ENCODE measurements at regions not wholly inside any gene's neighbourhood (a gene's known extent, or its start where the extent isn't known, plus 50 kb on each side); places are given as distances from the start of the nearest gene placed in this dataset.
A peak's percentile ranks its signal among the peaks of the same experiment; 100 is the strongest.
"Not testable (repeated sequence)": the region's sequence is repeated elsewhere in the genome, so short reads cannot be mapped to it uniquely, and the experiment has no call there.

DNA sequence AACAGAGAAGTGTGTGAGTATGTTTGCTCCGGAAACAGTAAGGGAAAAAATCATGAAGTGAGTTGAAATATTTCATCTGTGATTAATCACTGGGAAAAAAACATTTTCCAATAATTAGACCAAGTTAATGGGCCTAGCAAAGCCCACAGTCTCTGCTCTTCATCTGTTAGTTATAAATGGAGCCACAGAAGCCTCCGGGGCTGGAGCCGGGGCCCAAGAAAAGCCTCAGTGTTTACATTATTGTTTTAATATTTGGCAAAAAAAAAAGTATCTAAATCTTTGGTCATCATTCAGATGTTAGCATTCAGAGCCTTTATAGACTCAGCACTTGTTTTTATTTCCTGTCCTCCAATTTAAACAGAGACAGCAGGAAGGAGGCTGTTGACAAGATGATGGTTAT is 115.0 kb downstream of the UBE2U start:
- DNase-seq, result no peak

DNA sequence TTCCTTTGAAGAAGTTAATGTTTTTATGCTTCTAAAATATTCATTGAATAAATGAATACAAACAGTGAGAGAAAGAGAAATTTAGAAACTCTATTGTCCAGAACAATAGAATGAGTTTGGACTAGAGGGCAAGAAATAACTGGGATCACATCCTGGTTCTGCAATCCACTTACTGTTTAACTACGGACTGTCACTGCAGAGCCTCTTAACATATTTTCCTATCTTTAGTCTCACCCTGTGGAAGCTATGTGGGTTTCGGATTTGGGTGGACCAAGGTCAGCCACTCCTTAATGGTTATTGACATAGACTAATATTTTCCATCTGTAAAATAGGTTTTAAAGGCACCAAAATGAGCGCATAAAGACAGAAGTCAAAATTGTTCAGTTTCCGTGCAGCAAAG is 116.6 kb downstream of the UBE2U start:
- no peak for DNase-seq

DNA sequence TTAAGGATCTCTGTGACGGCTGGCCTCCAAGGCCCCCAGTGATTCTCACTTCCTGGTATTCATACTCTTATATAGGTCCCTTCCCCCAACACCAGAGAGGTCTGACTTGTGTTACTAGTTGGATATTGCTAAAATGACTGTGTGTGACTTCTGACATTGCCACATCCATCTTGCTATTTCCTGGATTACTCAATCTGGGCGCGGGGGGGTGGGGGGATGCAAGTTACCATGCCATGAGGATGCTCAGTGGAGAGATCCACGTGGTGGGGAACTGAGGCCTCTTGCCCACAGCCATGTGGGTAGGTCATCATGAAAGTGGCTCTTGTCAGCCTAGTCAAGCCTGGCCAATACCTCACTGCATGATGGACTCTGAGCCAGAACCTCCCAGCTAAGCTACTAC is 117.0 kb downstream of the UBE2U start:
- DNase-seq, result peak in 1 of 5 donors; percentile 26

DNA sequence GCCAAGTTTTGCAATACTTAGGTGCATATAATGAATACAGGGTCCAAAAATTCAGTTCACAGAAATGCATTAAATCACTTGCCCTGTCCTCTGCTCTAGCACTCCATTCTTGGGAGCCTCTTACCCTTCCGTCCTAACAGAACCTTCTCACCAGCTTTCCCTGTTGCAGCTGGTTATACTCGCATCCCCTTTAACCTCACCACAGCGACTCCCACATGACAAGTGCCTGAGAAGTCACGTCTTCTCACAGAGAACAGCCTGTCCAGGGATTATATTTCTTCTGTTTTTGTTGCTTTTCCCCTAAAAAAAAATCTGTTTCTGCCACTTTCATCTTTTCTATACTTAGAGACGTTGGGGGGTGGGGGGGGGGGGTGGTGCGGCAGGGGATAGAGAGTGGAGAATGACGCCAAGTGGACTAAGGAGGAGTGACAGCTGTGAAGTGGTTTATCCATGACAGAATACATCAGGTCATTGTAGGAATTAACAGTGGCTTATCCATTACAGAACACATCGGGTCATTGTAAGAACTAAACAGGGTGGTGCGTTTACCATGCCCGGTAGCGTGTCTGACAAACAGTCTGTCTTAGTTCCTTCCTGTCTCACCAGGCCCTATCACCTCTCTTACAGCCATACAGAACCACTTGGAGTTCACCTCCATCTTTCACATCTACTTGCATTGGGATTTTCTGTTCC is 117.6 kb downstream of the UBE2U start:
- DNase-seq, result no peak

DNA sequence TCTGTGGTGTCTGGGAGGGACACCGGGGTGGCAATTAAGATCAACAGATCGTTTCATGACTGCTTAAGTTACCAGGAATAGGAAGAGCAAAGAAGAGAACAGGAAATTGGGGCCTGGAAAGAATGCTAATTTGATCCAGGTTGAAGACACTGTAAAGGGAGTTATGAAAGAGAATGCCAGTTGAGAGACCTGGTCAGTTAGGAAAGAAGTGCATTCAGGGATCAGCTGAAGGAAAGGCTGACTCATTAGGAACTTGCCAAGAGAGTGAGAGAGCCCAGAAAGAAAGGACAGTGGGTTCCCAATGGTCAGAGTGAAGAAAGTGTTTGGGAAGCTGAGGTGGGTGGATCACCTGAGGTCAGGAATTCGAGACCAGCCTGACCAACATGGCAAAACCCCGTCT is 119.6 kb downstream of the UBE2U start:
- no peak for DNase-seq

DNA sequence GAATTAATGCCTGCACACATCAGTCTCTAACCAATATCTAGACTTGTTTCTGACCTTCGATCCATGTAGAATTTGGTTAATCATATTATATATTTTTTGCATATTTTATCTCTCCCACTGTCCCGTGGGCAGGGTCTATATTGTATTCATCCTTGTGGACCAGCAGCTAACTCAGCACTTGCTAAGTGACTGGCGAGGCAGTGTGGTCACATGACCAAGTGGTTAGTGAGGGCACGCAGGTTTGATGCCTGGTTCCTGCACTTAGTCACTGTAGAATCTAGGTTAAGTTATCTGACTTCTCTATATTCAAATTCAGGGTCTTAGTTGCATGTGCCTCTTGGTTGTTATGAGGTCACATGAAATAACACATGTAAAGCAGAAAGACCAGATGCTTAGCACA is 120.5 kb downstream of the UBE2U start:
- no peak for DNase-seq

DNA sequence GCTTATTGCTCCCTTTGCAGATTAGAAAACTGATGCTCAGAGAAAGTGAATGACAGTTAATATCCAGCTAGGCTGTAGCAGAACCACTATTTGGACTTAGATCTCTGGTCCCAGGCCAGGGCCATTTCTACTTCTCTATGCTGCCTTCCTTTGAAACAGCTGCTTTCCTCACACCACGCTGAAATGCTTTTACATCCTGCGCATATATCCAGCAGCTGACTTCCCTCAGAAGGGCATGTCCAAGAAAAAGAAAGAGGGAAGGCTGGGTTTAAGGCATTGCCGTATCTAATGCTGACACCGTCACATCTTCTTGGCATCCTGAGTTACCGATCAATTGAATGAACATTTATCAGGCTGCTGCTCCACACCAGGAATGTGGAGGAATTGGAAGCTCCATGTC is 122.4 kb downstream of the UBE2U start:
- no peak for DNase-seq

DNA sequence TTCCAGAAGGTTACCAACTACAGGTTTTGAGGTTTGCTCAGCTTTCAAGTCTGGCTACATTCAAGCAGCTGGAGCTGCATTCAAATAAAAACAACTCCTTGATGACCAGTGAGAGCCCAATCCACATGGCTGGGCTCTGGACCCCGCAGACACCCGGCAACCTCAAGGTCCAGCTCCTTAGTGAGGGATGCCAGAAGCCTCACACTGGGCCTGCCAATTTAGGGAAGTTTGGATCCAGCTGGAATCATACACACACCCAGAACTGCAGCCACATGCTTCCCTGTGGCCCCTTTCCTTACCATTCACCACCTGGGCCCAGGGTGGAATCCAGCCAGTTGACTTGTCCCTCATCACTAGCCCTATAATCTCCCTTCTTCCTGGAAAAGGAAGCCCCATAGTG is 123.7 kb downstream of the UBE2U start:
- DNase-seq, result no peak

DNA sequence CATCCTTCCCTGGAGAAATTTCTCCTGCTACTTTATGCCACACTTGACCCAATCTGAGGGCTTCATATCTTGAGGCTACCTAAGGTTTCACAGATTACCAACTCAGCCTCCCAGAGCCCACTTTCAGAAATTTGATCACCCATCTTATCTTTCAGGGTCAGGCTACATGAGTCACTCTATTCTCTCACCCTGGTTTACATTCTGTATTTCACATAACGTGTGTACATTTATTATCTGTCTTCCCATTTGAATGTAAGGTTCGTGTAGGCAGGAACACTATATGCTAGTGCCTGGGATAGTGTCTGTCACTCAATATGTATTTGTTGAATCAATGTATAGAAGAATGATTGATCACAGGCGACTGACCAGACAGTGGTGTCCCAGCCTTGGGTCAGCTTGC is 124.8 kb downstream of the UBE2U start:
- no peak for DNase-seq

DNA sequence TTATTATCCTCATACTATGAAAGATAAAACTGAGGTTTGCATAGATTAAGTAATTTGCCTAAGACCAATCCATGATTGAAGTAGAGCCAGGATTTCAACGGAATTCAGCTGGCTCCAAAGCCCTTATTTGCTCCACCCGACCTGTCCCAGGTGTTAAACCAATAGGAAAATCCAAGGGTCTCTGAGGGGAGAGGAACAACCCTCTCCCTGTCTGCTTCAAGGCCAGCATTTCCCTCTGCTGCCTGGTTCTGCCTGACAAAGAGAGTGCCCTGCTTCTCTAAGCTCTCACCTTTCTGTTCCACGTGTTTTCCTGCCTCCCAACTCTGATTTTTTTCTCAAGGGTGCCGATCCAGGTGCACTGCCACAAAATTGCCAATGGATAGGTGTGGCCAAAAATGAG is 127.4 kb downstream of the UBE2U start:
- no peak for DNase-seq

DNA sequence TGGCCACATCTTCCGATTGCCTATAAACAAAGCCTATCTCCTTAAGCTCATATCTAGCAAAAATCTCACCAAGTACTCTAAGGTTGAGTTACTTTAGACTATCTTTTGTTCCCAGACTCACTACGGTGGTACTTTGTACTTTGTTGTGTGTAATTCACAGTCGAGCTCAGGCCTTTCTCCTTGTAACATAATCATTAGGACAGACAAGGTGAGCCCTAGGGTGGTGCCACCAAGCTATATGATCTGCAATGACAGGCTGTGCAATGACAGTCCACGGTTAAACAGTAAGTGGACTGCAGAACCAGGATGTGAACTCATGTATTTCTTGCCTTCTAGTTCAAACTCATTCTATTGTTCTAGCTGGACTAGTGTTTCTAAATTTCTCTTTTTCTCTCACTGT is 132.2 kb downstream of the UBE2U start:
- no peak for DNase-seq

DNA sequence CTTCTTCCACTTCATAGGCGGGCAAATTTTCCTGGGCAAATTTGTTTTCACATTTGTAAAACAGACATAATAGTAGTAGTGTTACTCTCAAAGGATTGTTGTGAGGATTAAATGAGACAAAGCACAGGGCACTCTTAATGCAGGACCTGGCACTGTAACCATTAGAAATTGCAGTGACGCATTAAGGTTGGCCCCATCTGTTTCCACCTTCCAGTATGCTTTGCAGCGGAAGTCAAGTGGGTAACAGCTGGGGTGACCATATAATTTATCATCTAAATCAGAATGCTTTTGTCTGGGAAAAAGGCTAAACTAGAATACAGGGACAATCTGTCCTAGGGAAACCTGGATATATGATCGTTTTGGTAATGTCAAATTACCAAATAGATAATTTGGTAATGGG is 132.5 kb upstream of the CACHD1 start:
- DNase-seq, result no peak

DNA sequence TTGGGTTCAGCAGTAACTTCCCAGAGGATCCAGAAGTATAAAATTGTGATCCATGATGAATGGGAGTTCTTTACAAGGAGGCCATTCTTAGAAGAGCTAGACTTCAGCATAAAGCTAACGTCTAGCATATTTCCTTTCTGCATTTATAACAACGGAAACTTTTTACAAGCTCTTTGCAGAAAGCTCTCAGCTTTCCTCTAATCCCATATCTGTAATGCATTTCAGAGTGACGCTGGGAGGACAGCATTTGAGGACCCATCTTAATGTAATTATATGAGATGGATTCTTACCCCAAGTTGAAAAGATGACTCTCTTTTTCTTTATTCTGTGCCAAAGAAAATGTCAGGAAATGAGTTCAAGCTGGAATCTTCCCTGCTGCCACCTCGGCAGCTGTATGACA is 132.0 kb upstream of the CACHD1 start:
- no peak for DNase-seq

DNA sequence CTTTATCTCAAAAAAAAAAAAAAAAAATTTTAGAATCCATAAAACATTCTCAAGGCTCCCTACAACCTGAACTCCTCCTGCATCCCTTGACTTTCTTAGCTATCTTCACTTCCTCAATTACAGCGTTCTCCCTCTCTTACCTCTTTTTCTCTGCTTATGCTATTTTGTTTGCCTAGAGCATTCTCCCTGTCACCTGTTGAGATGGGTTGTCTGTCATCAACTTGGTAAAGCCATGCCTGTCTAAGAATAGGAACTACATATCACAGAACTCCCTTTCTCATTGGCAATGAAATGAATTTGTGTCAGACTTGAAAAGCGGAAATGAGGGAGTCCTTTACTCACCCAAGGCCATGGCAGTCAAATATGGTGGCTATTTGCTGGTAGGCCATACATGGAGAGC is 129.6 kb upstream of the CACHD1 start:
- DNase-seq, result no peak

DNA sequence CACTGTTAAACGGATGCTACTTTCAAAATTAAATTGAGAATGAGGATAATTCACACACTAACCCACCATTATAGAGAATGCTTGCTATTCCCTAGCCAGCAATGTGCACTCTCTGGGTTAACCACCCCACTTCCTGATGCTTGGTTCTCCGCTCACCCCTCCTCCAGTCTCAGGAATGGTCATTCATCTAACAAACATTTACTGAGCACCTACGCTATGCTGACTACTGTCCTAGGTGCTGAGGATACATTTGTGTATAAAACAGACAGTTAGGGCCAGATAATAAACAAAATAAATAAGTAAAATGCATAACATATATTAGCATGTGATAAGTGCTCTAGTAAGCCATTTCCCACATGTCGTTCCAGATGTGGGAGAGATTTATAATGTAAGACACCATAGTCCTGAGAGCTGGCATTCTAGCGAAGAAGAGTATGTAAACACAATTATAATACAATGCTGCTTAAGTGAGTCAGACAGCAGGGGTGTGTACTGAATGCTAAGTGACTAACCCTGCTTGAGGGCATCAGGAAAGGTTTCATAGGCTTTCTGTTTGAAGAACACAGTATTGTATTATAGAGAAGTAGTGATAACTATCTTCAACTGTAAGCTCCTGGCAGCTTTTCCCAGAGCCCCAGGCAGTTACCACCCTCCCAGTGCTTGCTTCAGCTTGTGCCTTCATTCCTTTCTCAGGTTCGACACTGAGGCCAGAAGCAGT is 126.7 kb upstream of the CACHD1 start:
- DNase-seq, result no peak

DNA sequence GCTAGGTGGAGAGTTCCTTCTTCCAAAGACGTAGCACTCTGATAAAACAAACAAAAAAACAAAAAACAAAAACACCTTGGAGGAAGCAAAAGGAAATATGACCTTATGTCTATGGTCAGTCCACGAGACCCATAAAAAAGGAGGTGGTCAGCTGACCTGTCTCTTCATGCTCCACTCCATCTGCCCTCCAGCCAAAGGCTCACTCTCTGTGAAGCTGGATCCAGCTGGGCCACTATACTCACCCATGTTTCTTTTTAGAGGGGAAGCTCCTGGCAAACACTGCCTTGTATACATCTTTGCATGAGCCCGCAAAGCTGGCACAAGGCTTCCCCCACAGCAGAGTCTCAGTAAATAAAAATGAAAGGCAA is 126.1 kb upstream of the CACHD1 start:
- DNase-seq, result no peak

DNA sequence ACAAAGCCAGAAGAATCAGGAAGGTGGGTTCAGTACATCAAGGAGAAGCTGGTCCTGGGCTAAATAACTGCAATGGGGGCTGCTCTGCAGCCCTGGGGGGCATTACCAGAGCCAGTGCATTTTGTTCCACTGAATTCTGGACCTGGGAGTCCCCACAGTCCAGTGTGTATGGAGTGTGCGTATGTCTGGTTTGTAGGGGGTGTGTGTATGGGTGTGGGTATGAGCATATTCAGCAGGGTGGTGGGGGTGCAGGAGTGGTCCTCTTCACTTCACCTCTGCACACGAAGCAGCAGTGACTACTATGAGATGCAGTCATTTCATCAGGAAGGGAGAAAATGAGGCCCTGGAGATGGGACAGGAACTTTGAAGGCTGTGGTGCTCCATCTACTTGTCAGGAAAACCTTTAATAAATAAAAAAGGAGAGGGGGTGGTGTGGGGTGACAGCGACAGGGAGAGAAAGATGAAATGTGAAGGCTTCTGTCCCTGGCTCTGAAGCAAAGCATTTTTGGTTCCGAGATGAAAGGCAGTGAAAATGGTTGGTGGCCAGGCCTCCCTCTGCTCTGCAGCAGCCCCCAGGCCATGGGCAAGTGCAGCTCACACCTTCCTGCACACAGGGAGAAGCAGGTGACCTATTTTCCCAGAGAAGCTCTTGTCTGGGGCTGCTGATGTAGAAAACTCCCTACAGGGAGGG is 121.5 kb upstream of the CACHD1 start:
- DNase-seq, result no peak

DNA sequence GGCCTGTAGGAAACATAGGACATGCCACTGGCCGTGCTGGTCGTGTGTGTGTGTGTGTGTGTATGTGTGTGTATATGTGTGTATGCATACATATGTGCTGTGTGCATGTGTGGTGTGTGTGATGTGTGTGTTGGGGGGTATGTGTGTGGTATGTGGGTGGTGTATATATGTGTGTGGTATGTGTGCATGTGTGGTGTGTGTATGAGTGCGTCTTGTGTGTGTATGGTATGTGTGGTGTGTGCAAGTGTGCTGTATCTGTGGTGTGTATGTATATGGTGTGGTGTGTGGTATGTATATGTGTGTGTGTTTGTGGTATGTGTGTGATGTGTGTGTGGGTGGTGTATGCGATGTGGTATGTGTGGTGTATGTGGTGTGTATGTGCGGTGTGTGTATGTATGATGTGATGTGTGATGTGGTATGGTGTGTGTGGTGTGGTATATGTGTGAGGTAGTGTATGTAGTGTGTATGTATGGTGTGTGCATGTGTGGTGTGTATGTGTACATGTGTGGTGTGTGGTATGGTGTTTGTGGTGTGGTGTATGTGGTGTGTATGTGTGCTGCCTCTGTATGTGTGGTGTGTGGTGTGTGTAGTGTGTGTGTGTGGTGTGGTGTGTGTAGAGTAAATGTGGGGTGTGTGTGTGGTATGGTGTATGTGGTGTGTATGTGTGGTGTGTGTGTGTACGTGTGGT is 120.8 kb upstream of the CACHD1 start:
- no peak for DNase-seq

DNA sequence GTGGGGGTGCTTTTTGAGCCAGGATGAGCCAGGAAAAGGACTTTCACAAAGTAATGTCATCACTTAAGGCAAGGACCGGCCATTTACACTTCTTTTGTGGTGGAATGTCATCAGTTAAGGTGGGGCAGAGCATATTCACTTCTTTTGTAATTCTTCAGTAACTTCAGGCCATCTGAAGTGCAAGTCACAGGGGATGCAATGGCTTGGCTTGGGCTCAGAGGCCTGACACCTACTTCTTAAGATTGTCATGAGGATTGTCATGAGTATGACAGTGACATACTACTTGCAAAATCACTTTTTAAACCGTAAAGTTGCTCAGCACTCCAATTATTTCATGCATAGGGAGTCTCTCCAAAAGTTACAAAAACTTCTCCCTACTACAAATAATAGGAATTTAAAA is 114.4 kb upstream of the CACHD1 start:
- DNase-seq, result not testable (repeated sequence)

DNA sequence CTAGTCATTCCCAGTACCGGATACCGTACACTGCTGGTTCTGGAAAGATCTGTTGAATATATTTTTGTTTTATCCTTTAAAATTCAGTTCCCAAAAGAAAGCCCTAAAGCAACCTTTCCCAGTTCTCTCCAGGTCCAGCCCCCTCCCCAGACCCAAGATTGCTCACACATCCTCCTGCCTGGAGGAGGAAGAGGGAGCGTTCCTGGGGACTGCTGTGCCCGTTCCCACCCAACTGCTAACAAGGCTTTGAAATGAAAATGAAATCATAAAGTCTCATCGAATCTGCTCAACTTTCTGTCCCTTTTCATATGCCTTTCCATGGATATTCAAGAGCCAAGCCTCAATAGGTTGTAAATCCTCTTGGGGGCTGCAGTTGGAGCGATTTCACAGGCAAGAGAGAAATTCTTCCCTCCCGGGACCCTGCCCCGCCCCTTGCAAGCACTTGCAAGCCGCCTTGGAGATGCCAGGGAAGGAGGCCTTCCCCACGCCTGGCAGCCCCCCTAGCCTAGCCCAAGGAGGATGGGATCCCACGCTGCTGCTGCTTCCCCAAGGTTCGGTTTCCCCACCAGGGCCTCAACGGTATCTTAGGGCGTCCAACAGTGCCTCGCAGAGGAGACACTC is 113.2 kb upstream of the CACHD1 start:
- DNase-seq, result no peak

DNA sequence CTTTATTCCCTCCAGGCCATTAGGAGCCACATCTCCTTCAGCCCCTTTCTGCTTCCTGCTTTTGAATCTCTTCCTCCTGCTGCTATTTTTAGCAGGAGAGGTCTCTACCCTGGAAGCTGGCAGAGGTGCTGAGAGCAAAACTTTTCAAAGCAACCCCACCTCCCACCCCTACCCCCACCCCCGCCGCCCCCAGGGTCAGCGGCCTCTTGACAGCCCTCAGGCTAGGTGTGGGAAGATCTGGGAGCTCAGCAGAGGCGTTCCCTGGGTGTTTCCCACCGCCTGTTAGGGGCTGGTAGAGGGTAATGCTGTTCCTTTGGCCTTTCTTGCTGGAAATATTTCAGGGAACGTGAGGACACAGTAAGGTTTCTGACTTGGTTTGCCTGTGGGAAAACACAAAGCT is 112.5 kb upstream of the CACHD1 start:
- DNase-seq, result no peak

DNA sequence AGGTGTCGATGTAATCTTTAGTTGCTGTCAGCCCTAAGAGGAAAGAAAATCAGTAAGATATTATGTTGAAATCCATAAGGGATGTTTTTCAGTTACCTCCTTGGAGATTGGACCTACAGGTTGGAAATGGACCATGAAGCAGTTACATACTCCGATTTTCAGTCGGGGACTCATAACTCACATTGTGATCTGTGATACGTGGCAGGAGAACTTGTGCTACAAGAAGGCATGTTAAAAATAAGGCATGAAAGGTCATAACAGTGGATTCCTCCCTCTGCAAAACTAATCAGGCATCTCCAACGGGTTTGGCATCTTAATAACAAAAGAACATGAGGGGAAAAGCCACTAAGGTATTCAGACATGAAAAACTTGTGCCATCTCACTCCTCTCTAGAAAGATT is 111.2 kb upstream of the CACHD1 start:
- DNase-seq, result no peak

DNA sequence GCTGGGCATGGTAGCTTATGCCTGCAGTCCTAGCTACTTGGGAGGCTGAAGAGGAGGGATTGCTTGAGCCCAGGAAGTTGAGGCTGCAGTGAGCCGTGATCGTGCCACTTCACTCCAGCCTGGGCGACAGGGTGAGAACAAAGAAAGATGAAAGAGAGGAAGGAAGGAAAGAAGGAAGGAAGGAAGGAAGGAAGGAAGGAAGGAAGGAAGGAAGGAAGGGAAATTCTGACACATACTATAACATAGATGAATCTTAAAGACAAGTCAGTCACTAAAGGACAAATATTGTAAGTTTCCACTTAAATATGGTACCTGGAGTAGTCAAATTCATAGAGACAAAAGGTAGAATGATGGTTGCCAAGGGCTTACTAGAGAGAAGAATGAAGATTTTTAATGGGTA is 108.0 kb upstream of the CACHD1 start:
- no peak for DNase-seq
